HG03558 (cell line): ENCODE measurements at regions not wholly inside any gene's neighbourhood (a gene's known extent, or its start where the extent isn't known, plus 50 kb on each side); places are given as distances from the start of the nearest gene placed in this dataset.

Source experiments
- ATAC-seq: cut with Tn5 transposase; IDR thresholded peaks from one replicate; pipeline ENCODE4 v1.9.1; 2021; ENCODE audit warnings: moderate number of reproducible peaks; ENCODE audit not compliant: unreplicated experiment; ENCODE audit errors: extremely low read depth

GRCh38 chrX:109926118-109926517, 76.8 kb upstream of the TMEM164 start:
- no peak for ATAC-seq

GRCh38 chrX:109926743-109927662, 75.9 kb upstream of the TMEM164 start:
- no peak for ATAC-seq

GRCh38 chrX:109927663-109928273, 75.1 kb upstream of the TMEM164 start:
- no peak for ATAC-seq

GRCh38 chrX:109928596-109929335, 74.1 kb upstream of the TMEM164 start:
- no peak for ATAC-seq

GRCh38 chrX:109931677-109932076, 71.2 kb upstream of the TMEM164 start:
- ATAC-seq = no peak

- no peak for ATAC-seq
These were observed 68.5 kb upstream of the TMEM164 start for GRCh38 chrX:109934434-109934833.

- ATAC-seq = no peak
These were observed 68.0 kb upstream of the TMEM164 start for GRCh38 chrX:109934935-109935334.

- no peak for ATAC-seq
These were observed 66.8 kb upstream of the TMEM164 start for GRCh38 chrX:109936114-109936513.

- ATAC-seq = no peak
These were observed 66.3 kb upstream of the TMEM164 start for GRCh38 chrX:109936598-109936997.

- no peak for ATAC-seq
These were observed 63.4 kb upstream of the TMEM164 start for GRCh38 chrX:109939498-109939897.

GRCh38 chrX:109940411-109940810, 62.5 kb upstream of the TMEM164 start:
- ATAC-seq = no peak

GRCh38 chrX:109943092-109943739, 59.7 kb upstream of the TMEM164 start:
- ATAC-seq = no peak

- no peak for ATAC-seq
These were observed 59.2 kb upstream of the TMEM164 start for GRCh38 chrX:109943740-109944092.

GRCh38 chrX:109952050-109952449, 50.9 kb upstream of the TMEM164 start:
- no peak for ATAC-seq

GRCh38 chrX:109952985-109953905, 49.7 kb upstream of the TMEM164 start:
- peak; percentile 85 for ATAC-seq
